Epithelial cell of esophagus (primary cell): ENCODE measurements at regions not wholly inside any gene's neighbourhood (a gene's known extent, or its start where the extent isn't known, plus 50 kb on each side); places are given as distances from the start of the nearest gene placed in this dataset.

Experiments used
- DNase-seq: peaks from one replicate; pipeline ENCODE4 v3.0.0; 2010; ENCODE audit warnings: low read depth
- H3K4me3 ChIP-seq: 2 replicates; pipeline ENCODE4 v1.5.1; 2011; ENCODE audit warnings: mild to moderate bottlenecking, low read length, control low read depth
- CTCF ChIP-seq: IDR thresholded peaks from 2 replicates; pipeline ENCODE4 v1.5.1; 2011; ENCODE audit warnings: low read depth, mild to moderate bottlenecking, low read length, control low read depth, inconsistent platforms; ENCODE audit not compliant: insufficient read depth; ENCODE audit errors: missing control alignments

- no peak overlapping the region for H3K4me3 ChIP-seq
- no peak for DNase-seq
- no peak for TF ChIP-seq CTCF
Measured at GRCh38 chr5:3180636-3181035, 415.0 kb upstream of the IRX1 start.

- no peak for TF ChIP-seq CTCF
Measured at GRCh38 chr5:3179220-3179619, 416.4 kb upstream of the IRX1 start.

GRCh38 chr5:3177338-3177737 lies 418.3 kb upstream of the IRX1 start:
- DNase-seq = no peak
- no peak for TF ChIP-seq CTCF
- H3K4me3 ChIP-seq = no peak overlapping the region

More at GRCh38 chr5:3179220-3179619, 416.4 kb upstream of the IRX1 start:
- no peak for DNase-seq
- H3K4me3 ChIP-seq = no peak overlapping the region

- H3K4me3 ChIP-seq = no peak overlapping the region
- no peak for TF ChIP-seq CTCF
- no peak for DNase-seq
Measured at GRCh38 chr5:3175416-3175815, 420.2 kb upstream of the IRX1 start.

- H3K4me3 ChIP-seq = no peak overlapping the region
- DNase-seq = no peak
- TF ChIP-seq CTCF = no peak
Measured at GRCh38 chr5:3167473-3167872, 416.0 kb upstream of the IRX2 start.

GRCh38 chr5:3163626-3164025 lies 412.1 kb upstream of the IRX2 start:
- TF ChIP-seq CTCF = no peak
- no peak for DNase-seq
- no peak overlapping the region for H3K4me3 ChIP-seq

- TF ChIP-seq CTCF = no peak
- DNase-seq = no peak
- no peak overlapping the region for H3K4me3 ChIP-seq
Measured at GRCh38 chr5:3161672-3162071, 410.2 kb upstream of the IRX2 start.
